ENCODE measurements at regions not wholly inside any gene's neighbourhood (a gene's known extent, or its start where the extent isn't known, plus 50 kb on each side); places are given as distances from the start of the nearest gene placed in this dataset.

DNA sequence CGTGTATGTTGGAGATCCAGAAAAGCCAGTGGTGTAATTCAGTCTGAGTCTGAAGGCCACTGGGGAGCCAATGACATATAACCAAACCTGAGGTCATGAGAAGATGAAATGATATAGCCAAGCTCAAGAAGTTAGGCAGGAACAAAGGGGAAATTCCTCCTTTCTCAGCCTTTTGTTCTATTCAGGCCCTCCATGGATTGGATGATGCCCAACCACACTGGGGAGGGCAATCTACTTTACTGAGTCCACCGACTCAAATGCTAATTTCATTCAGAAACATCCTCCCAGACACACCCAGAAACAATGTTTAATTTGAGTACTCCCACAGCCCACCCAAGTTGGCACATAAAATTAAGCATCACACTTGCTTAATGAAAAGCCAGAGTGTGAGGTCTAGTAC, 183.6 kb downstream of the GJA1 start:
- TF ChIP-seq, protein P1, sequence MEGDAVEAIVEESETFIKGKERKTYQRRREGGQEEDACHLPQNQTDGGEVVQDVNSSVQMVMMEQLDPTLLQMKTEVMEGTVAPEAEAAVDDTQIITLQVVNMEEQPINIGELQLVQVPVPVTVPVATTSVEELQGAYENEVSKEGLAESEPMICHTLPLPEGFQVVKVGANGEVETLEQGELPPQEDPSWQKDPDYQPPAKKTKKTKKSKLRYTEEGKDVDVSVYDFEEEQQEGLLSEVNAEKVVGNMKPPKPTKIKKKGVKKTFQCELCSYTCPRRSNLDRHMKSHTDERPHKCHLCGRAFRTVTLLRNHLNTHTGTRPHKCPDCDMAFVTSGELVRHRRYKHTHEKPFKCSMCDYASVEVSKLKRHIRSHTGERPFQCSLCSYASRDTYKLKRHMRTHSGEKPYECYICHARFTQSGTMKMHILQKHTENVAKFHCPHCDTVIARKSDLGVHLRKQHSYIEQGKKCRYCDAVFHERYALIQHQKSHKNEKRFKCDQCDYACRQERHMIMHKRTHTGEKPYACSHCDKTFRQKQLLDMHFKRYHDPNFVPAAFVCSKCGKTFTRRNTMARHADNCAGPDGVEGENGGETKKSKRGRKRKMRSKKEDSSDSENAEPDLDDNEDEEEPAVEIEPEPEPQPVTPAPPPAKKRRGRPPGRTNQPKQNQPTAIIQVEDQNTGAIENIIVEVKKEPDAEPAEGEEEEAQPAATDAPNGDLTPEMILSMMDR (IDR thresholded peaks at IDR 0.05): no peak
- no peak for TF ChIP-seq ZFX (IDR thresholded peaks at IDR 0.05; ENCODE audit: borderline replicate concordance)
